GM23338 (cell line): ENCODE measurements at regions not wholly inside any gene's neighbourhood (a gene's known extent, or its start where the extent isn't known, plus 50 kb on each side); places are given as distances from the start of the nearest gene placed in this dataset.

Source experiments
- CTCF ChIP-seq, 2 experiments: fragments of 200-600 bp in 1 of 2; sonication (generic) in 1 of 2; conservative IDR thresholded peaks; 2 replicates each; pipeline versions ENCODE4 v1.5.1 to v1.6.1; 2016 to 2017; ENCODE audit warnings: antibody characterized with exemption in 2 of 2, low read depth in 2 of 2, mild to moderate bottlenecking in 2 of 2, moderate library complexity in 1 of 2
- EZH2phosphoT487 ChIP-seq: fragments of 200-600 bp; sonication (generic); IDR thresholded peaks from one replicate; pipeline ENCODE4 v1.8.1; 2018; ENCODE audit warnings: antibody characterized with exemption; ENCODE audit not compliant: unreplicated experiment

GRCh38 chr16:56101480-56101879, 89.8 kb upstream of the GNAO1 start:
- TF ChIP-seq CTCF (conservative IDR thresholded peaks at IDR 0.05; ENCODE audit: low read depth in 2 of 2) (no peak), EZH2phosphoT487 (no peak)
